GM18499 (cell line): ENCODE measurements at regions not wholly inside any gene's neighbourhood (a gene's known extent, or its start where the extent isn't known, plus 50 kb on each side); places are given as distances from the start of the nearest gene placed in this dataset.
A peak's percentile ranks its signal among the peaks of the same experiment; 100 is the strongest.

Source experiments
- ATAC-seq: cut with Tn5 transposase; IDR thresholded peaks from one replicate; pipeline ENCODE4 v1.9.1; 2021; ENCODE audit warnings: moderate number of reproducible peaks; ENCODE audit not compliant: insufficient read depth, unreplicated experiment

DNA sequence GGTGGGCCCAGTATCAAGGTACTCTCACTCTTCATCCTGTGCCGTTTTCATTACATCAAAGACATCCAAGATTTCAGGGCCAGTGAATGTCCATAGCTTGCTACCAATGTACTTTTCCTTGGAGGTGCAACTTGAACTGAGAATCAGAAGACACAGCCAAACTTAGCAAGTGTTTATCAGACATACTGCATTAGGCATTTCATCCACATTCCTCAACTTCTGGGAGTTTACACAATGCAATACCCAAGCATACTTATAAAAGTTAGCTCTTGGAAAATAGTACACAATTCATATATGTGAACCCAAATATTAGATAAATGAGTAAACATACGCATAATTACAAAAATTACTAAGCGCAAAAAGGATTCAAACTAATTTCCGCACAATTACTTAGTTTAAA is 216.3 kb upstream of the RHOBTB1 start:
- ATAC-seq, result no peak

DNA sequence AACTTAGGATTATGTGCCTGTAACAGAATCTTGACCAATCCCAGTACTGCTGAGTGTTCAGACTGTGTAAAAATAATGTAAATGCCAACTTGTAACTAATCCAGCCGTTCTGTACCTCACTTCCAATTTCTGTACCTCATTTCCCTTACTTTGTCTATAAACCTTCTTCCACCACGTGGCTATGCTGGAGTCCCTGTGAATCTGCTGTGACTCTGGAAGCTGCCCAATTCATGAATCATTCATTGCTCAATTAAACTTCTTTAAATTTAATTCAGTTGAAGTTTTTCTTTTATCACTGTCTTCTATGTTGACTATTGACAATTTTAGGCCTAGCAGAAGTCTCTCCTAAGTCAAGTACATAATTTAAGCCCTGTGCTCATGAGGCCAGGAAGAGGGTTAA is 215.3 kb upstream of the RHOBTB1 start:
- no peak for ATAC-seq

DNA sequence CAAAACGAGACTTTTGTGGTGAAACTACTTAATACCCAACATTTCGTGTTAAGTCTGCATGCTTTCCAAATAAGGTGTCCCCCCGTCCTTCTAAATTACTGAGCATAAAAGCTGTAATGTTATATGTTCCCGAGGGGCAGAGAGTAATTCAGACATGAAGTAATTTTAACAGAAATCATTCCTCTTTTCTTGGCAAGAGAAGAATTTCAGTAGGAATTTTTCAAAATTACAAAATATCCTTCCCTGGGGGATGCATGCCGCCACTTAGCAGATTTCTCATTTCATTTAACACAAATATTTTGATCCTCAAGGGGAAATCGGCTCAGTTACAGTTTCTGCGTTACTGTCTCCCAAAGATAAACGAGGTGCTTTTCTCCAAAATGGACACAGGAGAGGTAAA is 213.2 kb upstream of the RHOBTB1 start:
- ATAC-seq, result no peak

DNA sequence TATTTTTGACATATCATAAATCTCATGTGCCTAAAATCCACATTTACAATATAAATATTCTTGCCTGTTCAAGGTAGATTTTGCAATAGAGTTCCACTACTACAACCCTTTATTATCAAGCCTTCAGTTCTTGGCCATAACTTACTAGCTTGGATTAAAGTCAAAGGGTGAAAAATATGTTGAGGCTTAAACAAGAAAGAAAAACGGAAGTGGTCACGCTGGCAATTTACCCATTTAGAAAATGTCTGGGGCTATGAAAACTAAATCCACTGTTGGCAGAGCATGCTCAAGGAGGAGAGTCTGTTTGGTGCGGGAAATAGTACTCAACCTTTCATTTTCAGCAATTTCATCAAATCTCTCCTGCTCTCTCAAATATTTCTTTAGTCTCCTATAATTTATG is 209.8 kb upstream of the RHOBTB1 start:
- no peak for ATAC-seq

DNA sequence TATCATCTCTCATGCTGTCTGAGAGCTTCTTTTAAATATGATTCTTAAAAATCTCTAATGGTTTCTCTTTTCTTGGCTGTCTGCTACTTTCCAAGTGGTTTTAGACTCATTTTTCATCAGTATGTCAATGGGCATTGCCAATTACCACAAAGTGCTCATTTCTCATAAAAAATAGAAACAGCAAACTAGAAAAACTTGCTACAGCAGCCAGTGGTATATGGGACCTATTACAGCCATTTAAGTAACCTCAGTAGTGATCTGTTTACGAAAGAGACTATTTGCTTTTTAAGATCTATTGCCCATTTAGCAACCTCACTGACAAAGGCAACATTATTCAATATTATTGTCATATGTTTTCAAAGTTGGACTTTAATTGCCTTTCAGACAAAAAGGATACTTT is 207.1 kb upstream of the RHOBTB1 start:
- ATAC-seq, result no peak

DNA sequence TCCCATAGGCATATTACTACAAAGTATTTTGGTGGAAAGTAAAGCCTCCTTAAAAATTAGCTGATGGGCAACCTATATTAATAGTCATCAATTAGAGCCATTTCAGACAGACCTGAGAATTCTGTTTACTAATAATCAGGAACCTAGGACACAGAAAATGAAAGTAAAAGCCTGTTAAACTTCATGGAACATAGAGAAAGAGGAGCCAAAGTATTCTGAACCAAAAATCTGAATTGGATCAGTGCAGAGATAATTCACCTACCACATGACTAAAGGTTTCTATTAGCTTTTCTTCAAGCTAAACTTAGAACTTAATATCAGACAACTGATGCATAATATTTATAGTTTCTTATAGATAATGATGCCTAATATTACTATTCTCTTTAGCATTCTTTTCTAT is 204.5 kb upstream of the RHOBTB1 start:
- ATAC-seq, result no peak

DNA sequence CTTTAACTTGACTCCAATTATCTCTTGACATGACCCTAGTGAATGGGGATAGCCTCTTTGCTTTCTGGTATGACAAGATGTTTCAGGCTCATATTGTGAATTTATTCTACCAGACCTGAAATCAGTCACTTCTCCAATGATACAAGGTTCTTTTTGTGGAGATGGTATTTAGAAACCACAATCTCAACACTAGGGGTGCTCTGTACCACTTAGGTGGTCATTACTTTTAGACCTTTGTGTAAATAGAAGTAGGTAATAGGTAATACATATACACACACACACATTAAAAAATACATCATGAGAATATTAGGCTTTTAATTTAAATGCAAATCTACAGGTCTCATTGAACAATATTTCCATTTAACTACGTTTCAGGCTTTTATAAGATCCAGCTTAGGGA is 199.0 kb upstream of the RHOBTB1 start:
- ATAC-seq, result no peak

DNA sequence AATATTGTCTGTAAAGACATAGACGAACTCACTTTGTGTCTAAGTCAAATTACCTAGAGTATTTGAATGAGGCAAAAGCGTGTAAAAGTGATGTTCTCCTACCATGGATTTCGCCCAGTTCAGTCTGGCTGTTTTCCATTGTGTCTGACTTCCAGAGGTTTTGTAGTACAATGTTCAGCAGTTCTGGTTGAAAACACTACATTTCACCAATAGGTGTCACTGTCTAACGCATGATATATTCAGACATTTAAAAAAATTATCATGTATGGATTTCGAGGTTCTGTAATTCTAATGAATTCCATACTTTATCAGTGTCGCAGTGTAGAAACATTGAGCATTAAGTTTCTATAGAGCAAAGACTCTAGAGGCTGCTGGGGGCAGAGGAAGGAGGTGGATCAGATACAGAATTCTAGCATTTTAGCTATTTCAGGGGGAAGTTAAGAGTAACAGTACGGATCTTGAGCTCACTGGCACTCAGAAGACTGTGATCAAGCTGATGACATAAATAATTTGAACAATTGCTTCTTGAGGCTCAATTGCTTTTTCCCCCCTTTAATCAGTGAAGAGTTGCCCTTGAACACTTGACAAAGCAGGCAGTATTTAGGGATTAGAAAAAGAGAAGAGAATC is 196.9 kb upstream of the RHOBTB1 start:
- ATAC-seq, result no peak

DNA sequence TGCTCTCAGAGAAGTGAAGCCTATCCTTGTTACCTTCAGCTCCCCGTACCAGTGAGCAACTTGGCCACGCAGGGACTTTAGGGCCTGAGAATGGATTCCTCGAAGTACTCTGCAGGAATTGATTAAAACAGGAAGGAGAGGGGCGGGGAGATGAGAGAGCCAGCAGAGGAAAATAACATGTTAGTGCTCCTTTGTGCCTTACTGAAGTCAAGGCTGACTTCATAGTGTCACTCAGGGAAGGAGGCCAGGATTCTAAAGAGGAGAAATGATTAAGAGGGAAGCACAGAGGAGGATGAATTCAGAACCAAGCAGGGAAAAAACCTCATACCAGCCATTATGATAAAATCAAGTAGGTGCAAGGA is 195.6 kb upstream of the RHOBTB1 start:
- no peak for ATAC-seq

DNA sequence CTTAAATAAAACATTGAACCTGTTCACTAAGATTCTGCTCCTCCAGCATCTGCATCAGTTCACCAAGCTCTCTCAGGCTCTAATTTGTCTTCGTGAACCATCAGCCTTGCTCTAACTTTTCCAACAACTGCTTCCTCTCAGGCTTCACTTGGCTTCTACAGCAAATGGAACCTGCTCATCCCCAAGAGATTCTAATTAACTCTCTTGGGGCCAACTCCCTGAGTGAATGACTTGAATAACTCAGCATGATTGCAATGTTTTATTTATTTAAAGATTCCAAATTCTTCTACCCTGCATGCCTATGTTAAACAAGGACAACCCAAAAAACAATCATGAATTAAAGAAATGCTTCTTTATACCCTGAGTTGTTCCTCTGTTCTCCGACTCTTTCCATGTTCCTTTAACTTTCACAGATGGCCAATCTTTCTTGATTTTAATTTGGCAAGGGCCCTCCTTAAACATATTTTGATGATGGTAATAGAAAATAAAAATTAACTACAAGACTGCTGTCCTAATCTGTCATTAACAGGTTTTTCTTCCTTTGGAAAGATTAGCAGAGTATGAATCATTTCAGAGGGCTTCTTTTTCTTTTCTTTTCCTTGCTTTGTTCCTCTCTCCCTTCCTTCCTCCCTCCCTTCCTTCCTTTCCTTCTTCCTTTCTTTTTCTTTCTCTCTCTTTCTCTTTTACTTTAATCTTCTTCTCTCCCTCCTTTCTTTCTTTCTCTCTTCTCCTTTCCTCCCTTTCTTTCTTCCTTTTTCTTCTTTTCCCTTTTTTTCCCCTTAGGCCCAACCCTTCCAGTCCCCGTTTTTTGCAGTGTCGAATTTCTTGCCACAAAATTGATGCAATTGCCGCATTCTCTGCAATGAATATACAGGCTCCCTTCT is 195.0 kb upstream of the RHOBTB1 start:
- no peak for ATAC-seq

DNA sequence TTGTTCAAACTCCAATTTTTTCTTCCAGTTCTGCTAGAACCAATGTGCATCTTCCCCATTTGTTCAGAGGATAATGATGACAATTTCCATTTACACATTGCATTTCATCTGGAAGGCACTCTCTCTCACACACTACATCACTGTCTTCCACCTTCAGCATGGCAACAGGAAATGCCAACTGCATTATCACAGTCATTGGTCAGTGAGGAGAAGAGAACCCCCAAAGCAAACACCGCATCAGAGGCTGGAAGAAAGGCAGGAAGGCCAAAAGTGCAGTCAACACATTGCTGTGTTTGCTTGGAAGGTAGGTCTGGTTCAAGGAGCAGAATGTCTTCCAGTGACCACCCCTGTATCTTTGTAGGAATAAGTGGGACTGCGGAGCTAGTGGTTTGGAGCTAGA is 192.2 kb upstream of the RHOBTB1 start:
- ATAC-seq, result no peak

DNA sequence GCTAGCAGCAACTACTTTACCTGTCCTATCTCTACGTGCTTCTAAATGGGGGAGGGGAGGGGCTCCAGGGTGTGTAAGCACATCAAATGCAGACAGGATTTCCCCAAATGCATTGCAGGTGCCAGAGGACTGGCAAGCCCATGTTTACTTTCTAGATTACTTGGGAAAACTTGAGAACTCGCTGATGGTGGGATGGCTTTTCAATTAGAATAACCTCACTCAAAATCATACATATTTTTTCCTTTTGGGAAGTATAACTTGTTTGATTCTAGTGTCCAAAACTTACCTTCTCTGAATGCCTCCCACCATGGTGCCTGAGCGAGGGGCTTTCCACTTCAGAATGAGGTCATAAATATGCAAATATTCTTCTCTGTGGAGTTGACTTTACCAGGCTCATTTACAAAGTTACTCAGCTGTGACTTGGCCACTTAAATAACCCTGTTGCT is 191.3 kb upstream of the RHOBTB1 start:
- peak; percentile 96 for ATAC-seq

DNA sequence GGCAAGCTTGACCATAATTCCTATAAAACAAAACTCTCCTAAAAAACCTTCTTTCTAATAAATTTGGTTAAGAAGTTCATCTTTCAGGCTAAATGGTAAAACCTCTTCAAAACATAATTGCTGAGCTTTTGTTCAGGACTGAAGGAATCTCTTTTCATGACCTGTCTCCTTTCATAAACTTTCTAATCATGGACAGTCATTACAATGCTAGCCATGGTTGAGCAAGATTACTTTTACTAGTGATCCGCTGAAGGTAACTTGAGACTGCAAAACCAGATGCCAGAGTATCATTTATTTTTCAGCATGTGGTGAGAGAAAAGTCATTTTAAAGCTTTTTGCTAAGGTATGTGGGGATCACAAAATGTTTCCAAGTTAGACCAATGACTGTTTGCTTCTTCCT is 186.4 kb upstream of the RHOBTB1 start:
- ATAC-seq, result no peak

DNA sequence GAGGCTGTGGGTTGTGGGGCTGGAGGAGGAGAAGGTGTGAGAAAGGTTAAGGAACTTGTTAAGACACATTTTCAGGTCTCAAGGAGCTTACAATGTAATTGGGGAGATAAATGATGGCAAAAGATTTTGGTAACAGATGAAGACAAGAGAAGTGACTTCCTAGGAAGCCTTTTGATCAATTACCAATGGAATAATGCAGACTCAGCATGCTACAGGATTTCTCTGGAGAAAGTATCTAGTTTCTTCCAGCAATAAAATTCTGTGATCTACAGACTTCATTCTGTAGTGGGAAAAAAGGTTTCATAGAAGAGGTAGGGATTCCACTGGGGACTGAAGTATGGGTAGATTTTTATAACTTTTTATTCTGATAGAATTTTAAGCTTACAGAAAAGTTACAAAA is 184.2 kb upstream of the RHOBTB1 start:
- no peak for ATAC-seq

DNA sequence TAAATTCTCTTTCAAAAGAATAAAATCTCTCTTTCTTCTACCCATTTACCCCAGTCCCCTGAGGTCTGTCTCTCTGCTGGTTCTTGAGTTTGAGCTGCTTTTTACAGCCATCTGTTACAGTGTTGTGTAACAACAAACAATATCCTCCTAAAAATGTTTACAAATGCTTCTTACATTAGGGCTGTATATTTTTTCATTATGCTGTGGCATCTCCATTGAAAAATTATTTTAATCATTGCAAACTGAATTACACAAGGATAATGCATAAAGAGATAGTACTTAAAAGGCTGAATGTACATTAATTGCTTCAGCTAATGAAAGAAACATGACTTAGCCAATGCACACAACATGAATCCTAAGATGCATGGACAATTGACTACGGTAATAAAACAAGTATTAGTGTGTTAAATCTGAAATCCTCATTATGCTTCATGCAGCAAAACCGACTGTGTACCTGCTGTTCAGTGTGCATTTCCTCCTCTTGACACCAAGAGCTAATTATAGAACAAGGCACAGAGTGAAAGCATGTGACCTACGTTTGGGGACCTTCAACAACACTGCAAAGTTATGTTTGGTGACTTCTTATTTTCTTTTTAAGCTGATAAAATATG is 181.7 kb upstream of the RHOBTB1 start:
- ATAC-seq, result peak; percentile 62

DNA sequence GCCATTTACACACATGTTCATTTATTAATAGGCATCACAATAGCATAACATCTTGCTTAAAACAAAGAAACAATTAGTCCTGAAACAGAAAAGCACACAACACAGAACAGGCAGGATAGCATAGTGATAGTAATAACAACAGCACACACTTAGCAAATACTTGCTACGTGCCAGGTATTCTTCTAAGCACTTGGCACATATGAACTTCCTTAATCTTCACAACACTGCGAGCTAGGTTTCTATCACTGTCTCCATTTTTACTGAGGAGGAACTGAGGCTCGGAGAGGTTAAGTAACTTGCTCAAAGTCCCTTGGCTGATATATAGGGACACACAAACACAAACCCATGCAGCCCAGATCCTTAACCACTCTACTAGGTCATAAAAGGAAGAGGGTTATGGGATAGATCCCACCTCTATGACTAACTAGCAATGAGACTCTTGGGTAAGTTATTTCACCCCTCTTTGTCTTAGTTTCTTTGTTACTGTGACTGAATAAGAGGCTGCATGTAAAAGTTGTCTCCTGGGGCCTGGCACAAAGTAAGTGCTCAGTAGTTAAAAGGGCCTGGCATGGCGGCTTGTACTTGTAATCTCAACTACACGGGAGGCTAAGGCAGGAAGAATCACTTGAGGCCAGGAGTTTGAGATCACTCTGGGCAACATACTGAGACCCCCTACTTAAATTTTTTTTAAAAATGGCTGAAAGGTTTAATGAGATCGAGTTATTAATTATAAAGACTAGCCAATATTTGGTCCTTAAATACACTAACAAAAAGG is 181.0 kb upstream of the RHOBTB1 start:
- no peak for ATAC-seq

DNA sequence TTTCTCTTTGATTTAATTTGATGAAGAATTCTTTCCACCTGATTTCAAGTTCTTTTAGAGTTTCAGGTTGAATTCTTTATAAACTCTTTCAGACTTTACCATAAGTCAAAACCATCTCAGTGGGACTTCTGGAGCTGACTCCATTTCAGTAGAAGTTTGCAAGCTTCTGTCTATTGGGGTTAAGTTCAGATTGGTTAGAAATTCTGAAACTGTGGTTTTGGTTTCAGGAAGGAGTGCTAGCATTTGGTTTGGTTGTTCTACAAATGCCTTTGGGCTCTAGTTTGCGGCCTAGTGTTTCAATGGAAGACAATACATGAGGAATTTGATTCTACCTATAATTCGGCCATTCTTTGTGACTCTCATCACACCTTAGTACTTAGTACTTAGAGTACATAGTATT is 176.8 kb upstream of the RHOBTB1 start:
- ATAC-seq, result peak; percentile 64

DNA sequence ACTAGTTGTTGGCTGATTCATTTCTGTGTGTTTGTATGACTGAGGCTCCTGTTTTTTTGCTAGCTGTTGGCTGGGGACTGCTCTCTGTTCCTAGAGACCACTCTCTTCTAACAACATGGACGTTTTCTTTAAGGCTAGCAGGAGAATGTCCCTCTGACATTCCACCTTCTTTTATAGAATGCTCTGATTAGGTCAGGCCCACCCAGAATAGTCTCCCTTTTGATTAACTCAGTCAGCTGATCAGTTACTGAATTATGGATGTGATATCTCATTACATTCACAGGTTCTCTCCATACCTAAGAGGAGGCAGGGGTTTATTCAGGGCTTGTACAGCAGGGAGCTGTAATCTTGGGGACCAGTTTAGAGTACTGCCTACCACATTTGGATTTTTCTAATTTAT is 175.6 kb upstream of the RHOBTB1 start:
- no peak for ATAC-seq

DNA sequence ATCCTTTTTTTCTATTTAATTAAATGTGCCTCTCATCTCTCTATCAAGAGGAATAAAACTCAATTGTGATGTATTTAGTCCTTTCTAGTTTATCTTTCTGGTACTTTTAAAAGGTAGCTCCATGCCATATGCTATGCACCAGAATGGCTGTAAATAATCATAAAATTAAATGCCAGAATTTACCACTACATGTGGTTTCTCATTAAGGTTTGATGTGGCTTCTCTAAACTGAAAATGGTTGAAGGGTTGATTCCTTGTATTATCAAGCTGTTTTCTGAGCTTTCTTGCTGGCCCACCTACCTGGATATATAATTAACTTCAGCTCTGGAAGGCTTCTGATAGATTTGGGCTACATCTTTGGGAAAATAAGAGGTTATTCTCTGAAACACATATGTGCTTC is 171.9 kb upstream of the RHOBTB1 start:
- no peak for ATAC-seq

DNA sequence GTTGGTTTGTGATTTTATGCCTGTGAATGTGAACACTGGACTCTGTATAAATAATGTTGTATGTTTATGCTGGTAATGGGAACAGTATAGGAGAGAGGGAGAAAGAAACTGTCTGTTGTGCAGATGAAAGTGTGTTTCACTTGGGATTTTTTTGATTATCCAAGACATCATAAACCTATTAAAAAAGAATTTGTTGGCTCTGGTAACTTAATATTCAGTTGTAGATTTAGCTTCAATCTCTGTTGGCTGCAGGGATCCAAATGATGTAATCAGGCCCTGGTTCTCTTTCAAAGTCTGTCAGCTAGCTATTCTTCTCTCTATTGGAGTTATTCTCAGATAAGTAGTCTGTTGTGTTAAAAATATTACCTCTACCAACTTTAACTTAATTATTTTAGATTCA is 168.8 kb upstream of the RHOBTB1 start:
- no peak for ATAC-seq

DNA sequence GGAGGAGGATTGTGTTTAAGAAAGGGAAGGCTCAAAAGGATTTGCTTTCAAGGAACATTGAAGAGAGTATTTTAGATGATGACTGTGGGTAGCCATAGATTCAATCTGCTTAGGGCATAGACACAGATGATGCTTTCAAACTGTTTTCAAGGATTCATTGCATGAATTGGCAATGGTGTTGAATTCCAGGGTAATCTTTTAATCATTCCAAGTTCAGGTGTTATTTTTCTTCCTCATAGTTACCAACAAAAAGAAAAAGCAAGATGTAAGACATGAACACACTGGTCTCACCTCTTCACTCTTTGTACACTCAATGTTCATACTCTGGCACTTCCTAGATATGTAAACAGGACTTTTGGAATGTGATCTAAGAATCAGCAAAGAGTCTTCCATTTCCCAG is 167.0 kb upstream of the RHOBTB1 start:
- ATAC-seq, result no peak
